ENCODE measurements at regions not wholly inside any gene's neighbourhood (a gene's known extent, or its start where the extent isn't known, plus 50 kb on each side); places are given as distances from the start of the nearest gene placed in this dataset.
A peak's percentile ranks its signal among the peaks of the same experiment; 100 is the strongest.

DNA sequence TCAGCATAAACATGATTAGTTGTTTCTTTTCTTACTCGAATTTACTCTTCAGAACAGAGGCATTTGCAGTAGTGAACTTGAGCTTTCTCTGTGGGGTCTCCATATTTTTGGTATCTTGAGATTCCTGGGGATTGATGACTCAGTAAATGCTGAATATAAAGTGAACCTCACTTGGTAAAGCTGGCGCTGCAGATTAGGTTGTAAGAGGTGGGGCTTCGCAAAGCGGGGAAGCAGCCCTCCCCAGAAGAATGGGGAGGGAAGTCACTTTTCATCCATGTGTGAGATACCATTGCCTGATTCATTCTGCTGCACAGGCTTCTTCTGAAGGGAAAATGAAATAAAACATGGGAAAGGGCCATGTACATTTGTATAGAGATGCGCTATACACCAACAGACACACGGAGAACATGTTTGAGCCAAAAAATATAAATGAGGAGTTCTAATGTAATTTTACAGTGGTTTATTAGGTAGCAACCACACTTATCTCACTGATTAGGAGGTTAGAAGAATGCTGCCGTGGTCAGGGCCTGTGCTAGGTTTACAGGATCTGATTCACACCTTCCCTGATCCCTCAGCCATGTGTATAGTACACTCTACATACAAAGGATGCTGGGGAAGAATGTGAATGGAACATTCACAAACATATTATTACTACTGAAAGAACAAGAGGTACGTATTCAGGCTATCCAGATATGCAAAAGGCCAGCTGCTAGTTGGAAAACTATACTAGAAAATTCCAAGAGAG lies 63.5 kb downstream of the DNTTIP2 start:
- Histone ChIP-seq H3K27ac (peak overlapping the region; percentile 69 to 99 (median 98); a peak in 21 of 22 replicates), H3K9ac (peak overlapping the region; percentile 72 to 91 (median 86)), H3K27me3 (no peaks in the 10 kb centered on the region)

DNA sequence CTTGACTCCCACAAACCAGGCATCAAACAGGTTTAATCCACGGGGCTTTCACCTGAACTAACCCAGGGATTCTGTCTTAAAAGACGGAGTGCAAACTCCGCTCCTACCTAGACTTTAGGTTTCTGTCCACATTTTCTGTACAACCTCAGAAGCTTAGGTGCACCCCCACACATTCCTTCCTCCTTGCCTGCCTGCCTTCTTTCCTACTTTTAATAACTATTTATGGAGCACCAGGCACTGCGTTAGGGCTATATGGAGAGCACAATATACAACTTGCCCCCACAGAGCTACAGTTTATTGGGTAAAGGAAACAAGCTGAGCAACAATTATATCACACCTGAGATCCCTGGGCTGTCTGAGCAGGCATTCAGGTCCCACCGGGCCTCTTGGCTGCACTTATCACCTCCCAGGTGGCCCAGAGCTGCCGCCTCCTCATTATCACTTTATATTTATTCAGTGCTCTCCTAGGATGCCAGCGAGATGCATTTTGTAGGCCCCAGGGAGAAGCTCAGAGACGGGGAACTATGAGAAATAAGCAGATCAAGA lies 64.1 kb downstream of the DNTTIP2 start:
- Histone ChIP-seq H3K4me2 (peak overlapping the region; percentile 75 to 93 (median 88)), H3K9ac (peak overlapping the region; percentile 72 to 91 (median 86)), H3K4me3 (peak overlapping the region in 9 of 10 experiments; percentile 19 to 72 (median 50); a peak in 16 of 20 replicates), H3K4me1 (peaks cover 63 to 95% (median 79%) of the 10 kb centered on the region in 10 experiments), H3K36me3 (peaks cover 0 to 16% (median 0%) of the 10 kb centered on the region in 11 experiments; a peak in 1 of 22 replicates), H4K20me1 (no peaks in the 10 kb centered on the region), H3K27ac (peak overlapping the region; percentile 69 to 99 (median 98); a peak in 21 of 22 replicates), H3K27me3 (no peaks in the 10 kb centered on the region), H3K9me3 (replicated peaks in 1 of 11) (peaks cover 0 to 6% (median 0%) of the 10 kb centered on the region in 11 experiments; a peak in 3 of 22 replicates)
- TF ChIP-seq Cebpa-rat (IDR thresholded peaks at IDR 0.05) = no peak

More for the DNA sequence above, 63.5 kb downstream of the DNTTIP2 start:
- Histone ChIP-seq H3K4me1 (peaks cover 63 to 99% (median 84%) of the 10 kb centered on the region in 10 experiments), H3K4me2 (peak overlapping the region; percentile 75 to 93 (median 88)), H4K20me1 (no peaks in the 10 kb centered on the region), H3K9me3 (replicated peaks in 1 of 11) (no peaks in the 10 kb centered on the region), H3K4me3 (peak overlapping the region in 9 of 10 experiments; percentile 19 to 72 (median 50); a peak in 16 of 20 replicates), H3K36me3 (peaks cover 0 to 15% (median 0%) of the 10 kb centered on the region in 11 experiments; a peak in 1 of 22 replicates)
- no peak for TF ChIP-seq Cebpa-rat (IDR thresholded peaks at IDR 0.05)

DNA sequence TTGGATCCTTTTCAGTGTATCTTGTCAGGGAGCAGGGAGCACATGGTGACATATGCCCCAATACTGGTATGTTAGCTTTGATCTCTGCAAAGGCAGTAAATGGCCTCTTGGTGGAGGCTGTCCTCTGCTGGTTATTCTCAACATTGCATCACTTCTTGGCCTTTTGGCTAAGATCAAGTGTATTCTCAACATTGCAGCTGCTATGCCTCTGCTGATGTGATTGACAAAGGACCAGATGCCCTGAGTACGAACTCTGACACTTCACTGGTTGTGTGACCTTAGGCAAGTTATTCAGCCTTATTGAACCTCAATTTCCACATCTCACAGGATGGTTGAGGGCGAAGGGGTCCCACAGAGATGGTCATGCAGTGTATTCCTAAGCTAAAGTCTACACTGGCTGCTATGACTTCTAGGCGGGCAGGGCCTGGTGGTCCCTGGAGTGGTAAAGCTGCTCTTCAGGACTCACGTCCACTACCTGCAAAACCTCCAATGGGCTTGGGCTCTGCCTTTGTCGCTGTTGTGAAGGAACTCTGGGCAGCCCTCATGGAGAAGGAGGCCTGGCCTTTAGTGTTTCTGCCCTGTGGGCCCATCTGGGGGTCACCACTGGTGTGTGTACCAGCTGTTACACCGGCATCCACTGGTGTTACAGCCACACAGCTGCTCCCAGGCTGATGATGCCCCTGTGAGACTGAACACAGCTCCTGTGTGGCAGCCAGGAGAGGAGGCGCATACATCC lies 64.8 kb downstream of the DNTTIP2 start:
- Histone ChIP-seq H3K4me3 (peak overlapping the region in 6 of 10 experiments; percentile 32 to 72 (median 56); a peak in 8 of 20 replicates), H3K4me1 (peaks cover 60 to 89% (median 73%) of the 10 kb centered on the region in 10 experiments), H3K27ac (peak overlapping the region; percentile 69 to 99 (median 98); a peak in 21 of 22 replicates), H3K9me3 (replicated peaks in 1 of 11) (peaks cover 0 to 13% (median under 1%) of the 10 kb centered on the region in 11 experiments; a peak in 7 of 22 replicates), H3K9ac (peak overlapping the region; percentile 72 to 91 (median 86); a peak in 21 of 22 replicates), H3K36me3 (peaks cover 0 to 22% (median 0%) of the 10 kb centered on the region in 11 experiments; a peak in 1 of 22 replicates), H4K20me1 (no peaks in the 10 kb centered on the region), H3K27me3 (no peaks in the 10 kb centered on the region), H3K4me2 (peak overlapping the region; percentile 75 to 93 (median 88))
- TF ChIP-seq Cebpa-rat (IDR thresholded peaks at IDR 0.05) = peak in 10 of 11 experiments; percentile 42 to 88 (median 72); a peak in 16 of 22 replicates

DNA sequence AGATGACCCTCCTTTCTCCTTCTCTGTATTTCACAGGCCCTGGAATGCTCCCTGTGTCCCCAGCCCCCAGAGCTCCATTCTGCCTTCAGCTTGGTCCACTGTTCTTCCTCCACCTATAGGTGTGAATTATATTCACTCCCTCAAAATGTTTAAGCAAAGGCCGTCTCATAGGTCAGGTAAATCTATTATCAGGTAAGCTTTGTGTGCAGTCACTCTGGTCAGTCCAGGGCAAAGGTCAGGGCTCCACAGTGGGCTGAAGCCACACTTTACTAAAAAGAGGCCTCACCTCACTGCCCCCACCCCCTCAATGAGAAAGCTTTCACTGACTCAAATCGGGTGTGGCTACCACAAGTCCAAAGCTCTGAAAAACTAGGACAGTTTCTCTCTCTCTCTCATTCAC lies 65.9 kb downstream of the DNTTIP2 start:
- no peaks in the 10 kb centered on the region for H4K20me1 ChIP-seq
- peak overlapping the region in 9 of 11 experiments; percentile 2 to 89 (median 66); a peak in 15 of 22 replicates for H3K4me2 ChIP-seq
- peak overlapping the region in 10 of 11 experiments; percentile 24 to 99 (median 98); a peak in 18 of 22 replicates for H3K27ac ChIP-seq
- peak overlapping the region in 8 of 11 experiments; percentile 7 to 91 (median 30); a peak in 12 of 22 replicates for H3K9ac ChIP-seq
- no peak for TF ChIP-seq Cebpa-rat (IDR thresholded peaks at IDR 0.05)
- H3K27me3 ChIP-seq = no peaks in the 10 kb centered on the region
- H3K36me3 ChIP-seq = peaks cover 0 to 33% (median 0%) of the 10 kb centered on the region in 11 experiments; a peak in 6 of 22 replicates
- peak overlapping the region in 1 of 10 experiments; percentile 7; a peak in 1 of 20 replicates for H3K4me3 ChIP-seq
- peaks cover 10 to 24% (median 12%) of the 10 kb centered on the region in 11 experiments; a peak in 21 of 22 replicates for H3K9me3 ChIP-seq (replicated peaks in 1 of 11)
- peaks cover 49 to 77% (median 61%) of the 10 kb centered on the region in 10 experiments for H3K4me1 ChIP-seq

DNA sequence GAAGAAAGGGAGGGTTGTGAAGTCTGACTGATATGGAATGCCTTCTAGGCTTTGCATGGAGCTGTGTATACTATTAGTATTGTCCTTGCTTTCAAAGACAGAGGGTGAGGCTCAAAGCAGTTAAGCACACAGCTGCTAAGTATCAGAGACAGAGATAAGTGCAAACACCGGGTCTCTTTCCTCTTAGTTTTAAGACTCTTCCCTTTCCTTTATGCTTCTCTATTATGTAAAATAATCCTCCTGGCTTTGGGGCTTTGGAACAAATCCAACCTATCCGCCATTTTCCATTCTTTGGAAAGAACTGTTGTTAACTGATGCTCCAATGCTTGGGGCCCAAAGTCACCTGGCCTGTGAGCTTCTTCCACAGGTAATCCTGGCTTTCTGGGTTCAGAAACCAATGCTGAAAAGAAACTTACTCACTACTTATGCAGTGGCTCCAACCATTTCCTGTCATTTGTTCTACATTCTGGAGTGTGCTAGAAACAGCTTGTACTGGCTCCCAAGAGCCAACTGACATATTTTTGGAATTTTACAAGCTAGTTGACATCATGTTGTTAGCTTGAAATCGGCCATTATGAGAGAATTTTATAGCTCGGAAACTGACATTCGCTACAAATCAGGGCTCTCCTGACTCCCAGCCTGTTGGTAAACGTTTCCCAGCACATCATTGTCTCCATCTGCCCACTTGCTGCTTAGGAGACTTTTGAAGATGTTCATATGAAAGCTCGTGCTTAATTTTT lies 67.5 kb downstream of the DNTTIP2 start:
- H3K4me3 ChIP-seq = no peak overlapping the region
- H3K4me1 ChIP-seq = peaks cover 36 to 63% (median 48%) of the 10 kb centered on the region in 10 experiments
- H3K9me3 ChIP-seq (replicated peaks in 1 of 11) = peaks cover 21 to 40% (median 28%) of the 10 kb centered on the region in 11 experiments
- H3K9ac ChIP-seq = no peak overlapping the region
- H3K36me3 ChIP-seq = peaks cover 0 to 48% (median 9%) of the 10 kb centered on the region in 11 experiments; a peak in 10 of 22 replicates
- H3K4me2 ChIP-seq = peak overlapping the region in 5 of 11 experiments; percentile 16 to 89 (median 41); a peak in 8 of 22 replicates
- H3K27ac ChIP-seq = peak overlapping the region in 3 of 11 experiments; percentile 1 to 21 (median 19); a peak in 4 of 22 replicates
- H3K27me3 ChIP-seq = no peaks in the 10 kb centered on the region
- TF ChIP-seq Cebpa-rat (IDR thresholded peaks at IDR 0.05) = no peak
- no peaks in the 10 kb centered on the region for H4K20me1 ChIP-seq

DNA sequence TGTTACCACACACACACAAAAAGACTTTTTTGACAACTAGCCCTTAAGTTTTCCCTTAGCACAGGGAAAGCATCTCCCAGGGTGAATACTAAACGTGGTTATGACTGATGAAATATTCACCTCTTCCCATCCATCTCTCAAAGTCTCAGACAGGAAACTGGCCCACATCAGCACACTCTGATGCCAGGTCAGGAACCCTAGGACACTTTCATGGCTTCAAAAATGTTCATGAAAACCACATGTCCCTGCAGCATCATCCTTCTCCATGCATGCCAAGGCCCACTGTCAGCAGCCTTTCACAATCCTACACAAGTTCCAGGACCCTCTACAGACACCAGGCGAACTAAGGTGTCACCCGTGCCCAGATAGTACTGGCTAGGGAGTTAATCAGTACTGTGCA lies 68.7 kb downstream of the DNTTIP2 start:
- peaks cover 0 to 52% (median 9%) of the 10 kb centered on the region in 11 experiments; a peak in 10 of 22 replicates for H3K36me3 ChIP-seq
- H3K4me2 ChIP-seq = no peak overlapping the region; a peak in 1 of 22 replicates
- H3K4me1 ChIP-seq = peaks cover 25 to 52% (median 36%) of the 10 kb centered on the region in 10 experiments
- H3K9me3 ChIP-seq (replicated peaks in 1 of 11) = peaks cover 21 to 43% (median 28%) of the 10 kb centered on the region in 11 experiments
- H3K9ac ChIP-seq = no peak overlapping the region
- no peak overlapping the region for H3K4me3 ChIP-seq
- H3K27ac ChIP-seq = no peak overlapping the region
- H4K20me1 ChIP-seq = no peaks in the 10 kb centered on the region
- no peak for TF ChIP-seq Cebpa-rat (IDR thresholded peaks at IDR 0.05)
- no peaks in the 10 kb centered on the region for H3K27me3 ChIP-seq

- Histone ChIP-seq H3K4me1 (peaks cover 10 to 43% (median 23%) of the 10 kb centered on the region in 10 experiments), H3K36me3 (peaks cover 0 to 52% (median 9%) of the 10 kb centered on the region in 11 experiments; a peak in 10 of 22 replicates), H3K27ac (no peak overlapping the region), H3K9ac (no peak overlapping the region), H3K27me3 (no peaks in the 10 kb centered on the region), H3K9me3 (replicated peaks in 1 of 11) (peaks cover 21 to 43% (median 28%) of the 10 kb centered on the region in 11 experiments), H3K4me2 (no peak overlapping the region), H3K4me3 (no peak overlapping the region), H4K20me1 (no peaks in the 10 kb centered on the region)
- no peak for TF ChIP-seq Cebpa-rat (IDR thresholded peaks at IDR 0.05)
These were observed 70.1 kb downstream of the DNTTIP2 start for GRCh38 chr1:93808871-93809270.
